ENCODE measurements at regions not wholly inside any gene's neighbourhood (a gene's known extent, or its start where the extent isn't known, plus 50 kb on each side); places are given as distances from the start of the nearest gene placed in this dataset.

GRCh38 chr6:71125216-71125615 is 163.4 kb upstream of the OGFRL1 start:
- no peak for DNase-seq

- no peak for DNase-seq
Observed at GRCh38 chr6:71126506-71126905, 162.1 kb upstream of the OGFRL1 start.

- no peak for DNase-seq
Observed at GRCh38 chr6:71127374-71127773, 161.2 kb upstream of the OGFRL1 start.

- DNase-seq = no peak
Observed at GRCh38 chr6:71130277-71130676, 158.3 kb upstream of the OGFRL1 start.

- no peak for DNase-seq
Observed at GRCh38 chr6:71134929-71135642, 153.5 kb upstream of the OGFRL1 start.

GRCh38 chr6:71137973-71138372 is 150.6 kb upstream of the OGFRL1 start:
- no peak for DNase-seq

- DNase-seq = no peak
Observed at GRCh38 chr6:71138376-71138775, 150.2 kb upstream of the OGFRL1 start.

GRCh38 chr6:71139249-71139648 is 149.4 kb upstream of the OGFRL1 start:
- no peak for DNase-seq

GRCh38 chr6:71153755-71154325 is 134.8 kb upstream of the OGFRL1 start:
- DNase-seq = no peak

GRCh38 chr6:71157345-71157744 is 131.3 kb upstream of the OGFRL1 start:
- DNase-seq = no peak

- DNase-seq = no peak
Observed at GRCh38 chr6:71164890-71165289, 123.7 kb upstream of the OGFRL1 start.

- DNase-seq = no peak
Observed at GRCh38 chr6:71168233-71168765, 120.3 kb upstream of the OGFRL1 start.

GRCh38 chr6:71171497-71172070 is 117.0 kb upstream of the OGFRL1 start:
- no peak for DNase-seq

GRCh38 chr6:71179249-71179885 is 109.2 kb upstream of the OGFRL1 start:
- DNase-seq = no peak

GRCh38 chr6:71181565-71181964 is 107.0 kb upstream of the OGFRL1 start:
- DNase-seq = no peak

GRCh38 chr6:71187141-71187540 is 101.5 kb upstream of the OGFRL1 start:
- no peak for DNase-seq

- no peak for DNase-seq
Observed at GRCh38 chr6:71190809-71191208, 97.8 kb upstream of the OGFRL1 start.

- DNase-seq = no peak
Observed at GRCh38 chr6:71194724-71195123, 93.9 kb upstream of the OGFRL1 start.

- DNase-seq = no peak
Observed at GRCh38 chr6:71197267-71197666, 91.3 kb upstream of the OGFRL1 start.

- DNase-seq = no peak
Observed at GRCh38 chr6:71197780-71198179, 90.8 kb upstream of the OGFRL1 start.

GRCh38 chr6:71198908-71199307 is 89.7 kb upstream of the OGFRL1 start:
- DNase-seq = no peak

GRCh38 chr6:71199736-71200135 is 88.9 kb upstream of the OGFRL1 start:
- DNase-seq = no peak

- no peak for DNase-seq
Observed at GRCh38 chr6:71203206-71203605, 85.4 kb upstream of the OGFRL1 start.

- no peak for DNase-seq
Observed at GRCh38 chr6:71204741-71205140, 83.9 kb upstream of the OGFRL1 start.

Data from NCI-H1436 (cell line).